ENCODE measurements at regions not wholly inside any gene's neighbourhood (a gene's known extent, or its start where the extent isn't known, plus 50 kb on each side); places are given as distances from the start of the nearest gene placed in this dataset.

- TF ChIP-seq POLR2AphosphoS5 (IDR thresholded peaks at IDR 0.05) (no peak), CTCF (IDR thresholded peaks at IDR 0.05) (no peak)
Observed at GRCh38 chr5:99054972-99055371, 126.2 kb upstream of the CHD1 start.
